ENCODE measurements at regions not wholly inside any gene's neighbourhood (a gene's known extent, or its start where the extent isn't known, plus 50 kb on each side); places are given as distances from the start of the nearest gene placed in this dataset.
"Not testable (repeated sequence)": the region's sequence is repeated elsewhere in the genome, so short reads cannot be mapped to it uniquely, and the experiment has no call there.

- DNase-seq: no peak
Measured at GRCh38 chr2:49465157-49465831, 311.0 kb upstream of the FSHR start.

- DNase-seq: no peak
Measured at GRCh38 chr2:49459314-49459993, 305.1 kb upstream of the FSHR start.

DNA sequence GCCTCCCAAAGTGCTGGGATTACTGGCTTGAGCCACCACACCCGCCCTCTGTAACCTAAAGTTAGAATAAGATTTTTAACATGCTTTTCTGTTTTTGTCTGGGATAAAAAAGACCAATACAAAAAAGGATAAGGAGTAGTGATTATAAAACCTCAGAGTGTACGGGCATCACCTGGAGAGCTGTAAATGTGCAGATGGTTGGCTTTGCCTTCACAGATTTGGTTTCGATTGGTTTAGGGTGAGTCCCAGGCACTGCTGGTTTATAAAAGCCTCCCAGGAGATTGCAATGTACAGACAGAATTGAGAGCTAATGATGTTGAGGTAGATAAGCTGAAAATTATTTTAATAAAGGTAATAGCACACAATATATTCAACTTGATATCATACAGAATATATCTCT lies 289.7 kb upstream of the FSHR start:
- DNase-seq: no peak

- no peak for DNase-seq
Measured at GRCh38 chr2:49426996-49427395, 272.7 kb upstream of the FSHR start.

DNA sequence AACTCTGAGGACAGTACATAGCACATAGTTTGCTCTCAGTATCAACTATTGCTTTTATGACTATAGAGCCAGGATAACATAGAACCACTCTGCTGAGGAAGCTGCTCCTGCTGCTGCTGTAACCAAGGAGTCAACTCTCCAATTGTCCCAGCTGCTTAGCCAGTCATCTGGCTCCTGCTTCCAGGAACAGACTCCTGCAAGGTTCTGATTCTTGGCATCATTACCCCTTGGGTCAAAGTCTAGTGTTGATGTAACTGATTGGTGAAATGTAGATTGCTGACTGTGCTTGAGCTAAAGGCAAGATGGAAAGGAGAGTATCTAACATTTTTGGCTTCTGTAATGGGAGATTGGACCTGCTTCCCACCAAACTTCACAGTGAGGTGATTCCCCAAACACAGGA lies 261.9 kb upstream of the FSHR start:
- no peak for DNase-seq

- no peak for DNase-seq
Measured at GRCh38 chr2:49404108-49404507, 249.8 kb upstream of the FSHR start.

GRCh38 chr2:49403637-49404036 lies 249.3 kb upstream of the FSHR start:
- DNase-seq: no peak

DNA sequence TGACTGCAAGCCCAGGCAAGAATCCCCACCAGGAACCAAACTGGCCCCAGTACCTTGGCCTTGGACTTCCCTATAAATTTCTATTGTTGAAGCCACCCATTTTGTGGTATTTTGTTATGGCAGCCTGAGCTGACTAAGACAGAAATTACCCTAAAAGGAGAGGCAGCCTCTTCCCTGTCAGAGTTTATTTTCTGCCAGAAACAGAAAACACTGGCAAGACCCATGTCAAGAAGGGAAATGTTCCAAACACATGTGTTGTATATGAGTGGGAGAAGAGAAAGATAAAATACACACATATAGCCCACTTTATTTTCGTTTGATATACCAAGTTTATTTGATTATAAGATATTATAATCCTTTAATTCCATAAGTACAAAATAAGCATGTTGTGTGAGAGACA lies 225.1 kb upstream of the FSHR start:
- no peak for DNase-seq

DNA sequence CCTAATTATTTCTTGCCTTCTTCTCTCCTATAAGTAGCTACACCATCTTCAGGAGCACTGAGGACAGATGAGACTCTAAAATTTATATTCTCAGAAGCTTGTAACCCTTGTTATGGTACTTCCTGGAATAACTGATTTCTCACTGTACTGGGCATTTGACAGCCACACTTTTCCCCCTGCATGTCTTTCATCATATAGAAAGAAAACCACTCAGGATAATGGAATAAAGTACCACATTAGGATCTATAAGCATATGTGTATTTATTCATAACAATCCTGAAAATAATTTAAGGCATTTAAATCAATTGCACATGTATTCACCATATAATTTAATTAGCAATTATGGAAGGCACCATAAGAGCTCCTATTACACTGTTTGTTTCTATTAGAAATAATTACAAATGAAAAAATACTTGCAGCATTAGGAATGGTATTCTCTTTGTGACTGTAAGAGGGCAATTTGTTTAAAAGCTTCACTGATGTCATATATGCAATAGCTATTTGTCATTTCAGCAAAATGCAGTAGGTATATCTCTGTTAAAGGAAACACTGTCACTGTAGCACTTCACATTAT lies 216.9 kb upstream of the FSHR start:
- no peak for DNase-seq

GRCh38 chr2:49369650-49370049 lies 215.3 kb upstream of the FSHR start:
- no peak for DNase-seq

- no peak for DNase-seq
Measured at GRCh38 chr2:49369101-49369500, 214.8 kb upstream of the FSHR start.

- no peak for DNase-seq
Measured at GRCh38 chr2:49367003-49367402, 212.7 kb upstream of the FSHR start.

GRCh38 chr2:49360407-49360767 lies 206.1 kb upstream of the FSHR start:
- DNase-seq: no peak

GRCh38 chr2:49359721-49360406 lies 205.5 kb upstream of the FSHR start:
- DNase-seq: no peak

GRCh38 chr2:49355611-49356010 lies 201.3 kb upstream of the FSHR start:
- no peak for DNase-seq

GRCh38 chr2:49351560-49351959 lies 197.2 kb upstream of the FSHR start:
- DNase-seq: no peak

GRCh38 chr2:49343638-49344037 lies 189.3 kb upstream of the FSHR start:
- no peak for DNase-seq

DNA sequence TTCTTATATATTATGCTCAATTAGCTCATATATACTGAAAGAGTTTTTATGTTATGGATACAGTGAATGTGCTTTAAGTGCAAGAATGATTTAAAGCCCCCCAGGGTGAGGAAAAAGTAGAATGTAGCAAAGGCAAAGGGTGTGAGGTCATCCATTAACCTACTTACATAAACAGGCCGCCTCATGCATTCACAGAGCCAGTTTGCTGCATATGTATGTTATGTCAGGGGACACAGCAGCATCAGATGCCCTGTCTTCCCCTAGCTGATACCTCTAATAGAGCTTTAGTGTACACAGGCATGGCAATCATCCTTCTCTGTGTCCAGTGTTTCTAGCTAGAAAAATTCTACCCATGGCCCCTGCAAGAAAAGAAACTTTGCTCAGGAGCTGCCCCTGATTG lies 187.8 kb upstream of the FSHR start:
- no peak for DNase-seq

DNA sequence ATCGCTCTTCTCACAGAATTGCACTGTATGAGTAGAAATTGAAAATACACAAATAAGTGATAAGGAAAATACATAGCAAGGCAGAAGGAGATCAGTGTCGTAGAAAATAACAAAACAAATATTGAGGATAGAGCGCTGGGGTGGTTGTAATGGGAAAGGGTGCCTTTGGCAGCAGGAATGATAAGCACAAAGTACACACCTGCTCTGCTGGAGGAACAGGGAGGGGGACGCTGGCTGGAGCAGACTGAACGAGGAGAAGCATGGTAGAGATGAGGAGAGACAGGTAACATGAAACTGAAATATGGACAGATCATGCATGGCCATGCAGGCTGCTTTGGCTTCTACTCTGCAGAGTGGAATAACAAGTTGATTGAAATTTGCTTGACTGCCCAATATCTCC lies 181.2 kb upstream of the FSHR start:
- no peak for DNase-seq

GRCh38 chr2:49332415-49332814 lies 178.1 kb upstream of the FSHR start:
- no peak for DNase-seq

- DNase-seq: no peak
Measured at GRCh38 chr2:49318531-49318930, 164.2 kb upstream of the FSHR start.

- no peak for DNase-seq
Measured at GRCh38 chr2:49309461-49309860, 155.1 kb upstream of the FSHR start.

DNA sequence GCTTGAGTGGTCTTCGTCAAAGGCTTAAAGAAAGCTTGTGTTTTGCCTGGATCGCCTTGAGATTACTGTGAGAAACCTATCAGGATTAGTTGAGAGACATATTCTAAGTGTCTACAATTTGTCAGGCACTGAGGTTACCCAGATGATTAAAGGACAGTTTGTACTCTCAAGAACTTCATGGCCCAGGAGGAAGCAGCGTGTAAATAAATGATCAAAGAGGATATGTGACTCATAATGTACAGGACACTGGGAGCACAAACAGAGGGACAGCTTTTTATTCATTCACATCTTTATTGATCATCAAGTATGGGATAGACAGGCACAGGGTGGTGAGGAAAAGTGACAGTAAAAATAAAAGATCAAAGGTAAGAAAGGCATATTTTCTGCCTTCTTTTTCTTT lies 152.6 kb upstream of the FSHR start:
- no peak for DNase-seq

GRCh38 chr2:49298693-49299092 lies 144.4 kb upstream of the FSHR start:
- DNase-seq: not testable (repeated sequence)

Measured in T-helper 1 cell (primary cell).